ENCODE measurements at regions not wholly inside any gene's neighbourhood (a gene's known extent, or its start where the extent isn't known, plus 50 kb on each side); places are given as distances from the start of the nearest gene placed in this dataset.

DNA sequence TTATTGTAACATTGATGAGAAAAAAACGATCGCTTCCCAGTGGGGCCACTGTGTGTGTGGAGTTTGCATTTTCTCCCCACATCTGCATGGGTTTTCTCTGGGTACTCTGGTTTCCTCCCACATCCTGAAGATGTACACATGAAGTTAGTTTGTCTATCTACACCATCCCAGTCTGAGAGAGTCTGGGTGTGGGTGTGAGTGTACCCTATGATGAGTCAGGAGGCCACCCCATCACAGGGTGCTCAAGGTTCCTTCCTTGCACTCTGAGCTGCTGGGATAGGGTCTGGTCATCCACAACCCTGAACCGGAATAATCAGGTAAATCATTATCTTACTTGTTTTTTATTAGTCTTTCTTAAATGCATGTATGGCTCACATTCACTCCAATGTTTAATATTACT is 457.1 kb downstream of the NTRK3 start:
- TF ChIP-seq POLR2A (IDR thresholded peaks at IDR 0.05): no peak
- no peak for TF ChIP-seq POLR2AphosphoS5 (IDR thresholded peaks at IDR 0.05)

Data from prostate gland (tissue), 1 donor.